Caco-2 (cell line): ENCODE measurements at regions not wholly inside any gene's neighbourhood (a gene's known extent, or its start where the extent isn't known, plus 50 kb on each side); places are given as distances from the start of the nearest gene placed in this dataset.

ENCODE experiments used
- BruUV-seq: library from RNA; stranded (reverse); fragments of 400-500 nt; replicated peaks from 2 replicates; lab custom pipeline; 2021; lab: Mats Ljungman, UMichigan
- CTCF ChIA-PET: fragments of 300-600 bp; sonication (Branson Sonifier 250); formaldehyde crosslinking; loops from one replicate; lab custom pipeline; 2022; ENCODE audit warnings: antibody characterized with exemption; lab: Charles Lee
- POLR2A ChIA-PET: fragments of 300-600 bp; sonication (Branson Sonifier 250); formaldehyde crosslinking; loops from one replicate; lab custom pipeline; 2022; ENCODE audit warnings: antibody characterized with exemption; lab: Charles Lee
- DNase-seq, 2 experiments: peaks; one replicate each; pipeline versions ENCODE4 v3.0.0 to v3.0.0-alpha.2; 2020 to 2022
- H3K27me3 ChIP-seq: replicated peaks from 2 replicates; pipeline ENCODE4 v1.6.0; 2011; ENCODE audit warnings: low read length; ENCODE audit not compliant: control insufficient read depth, insufficient read depth
- H3K36me3 ChIP-seq: 2 replicates; pipeline ENCODE4 v1.5.1; 2011; ENCODE audit warnings: low read length; ENCODE audit not compliant: control insufficient read depth, insufficient read depth
- H3K4me1 ChIP-seq: fragments of 250-450 bp; sonication (Bioruptor Pico); 2 replicates; pipeline ENCODE4 v1.5.1; 2020; ENCODE audit warnings: mild to moderate bottlenecking
- H3K4me3 ChIP-seq: 2 replicates; pipeline ENCODE4 v1.5.1; 2011; ENCODE audit warnings: low read depth, mild to moderate bottlenecking, control low read depth, low read length
- H3K9me3 ChIP-seq: fragments of 250-450 bp; sonication (Bioruptor Pico); 2 replicates; pipeline ENCODE4 v1.5.1; 2020; ENCODE audit warnings: mild to moderate bottlenecking, moderate library complexity
- H3K27ac Mint-ChIP-seq: one replicate; pipeline ENCODE4 v1.8.0; 2022; ENCODE audit warnings: mixed read lengths; ENCODE audit not compliant: unreplicated experiment
- H3K27me3 Mint-ChIP-seq: one replicate; pipeline ENCODE4 v1.8.0; 2022; ENCODE audit warnings: mixed read lengths; ENCODE audit not compliant: insufficient read depth, unreplicated experiment
- H3K36me3 Mint-ChIP-seq: one replicate; pipeline ENCODE4 v1.8.0; 2022; ENCODE audit warnings: mild to moderate bottlenecking, mixed read lengths; ENCODE audit not compliant: insufficient read depth, unreplicated experiment
- H3K4me1 Mint-ChIP-seq: one replicate; pipeline ENCODE4 v1.8.0; 2022; ENCODE audit warnings: low read depth, mixed read lengths; ENCODE audit not compliant: unreplicated experiment
- H3K4me3 Mint-ChIP-seq: one replicate; pipeline ENCODE4 v1.8.0; 2022; ENCODE audit warnings: mild to moderate bottlenecking, moderate library complexity, mixed read lengths; ENCODE audit not compliant: unreplicated experiment
- H3K9me3 Mint-ChIP-seq: one replicate; pipeline ENCODE4 v1.8.0; 2022; ENCODE audit warnings: mixed read lengths; ENCODE audit not compliant: unreplicated experiment
- intact Hi-C: fragments of 100-400 bp; cut with micrococcal nuclease; formaldehyde crosslinking; loops from one replicate; pipeline ENCODE4 v1.10.0; 2022; ENCODE audit not compliant: unreplicated experiment
- TF ChIP-seq, protein P1 (sequence below), 2 experiments: fragments of 200-600 bp in 1 of 2; IDR thresholded peaks; 1 replicate in 1 of 2; 2 replicates in 1 of 2; pipeline versions ENCODE4 v1.5.1 to v1.8.0; 2011 to 2022; ENCODE audit warnings: antibody characterized with exemption in 1 of 2, control low read depth in 1 of 2, inconsistent platforms in 1 of 2, low read depth in 1 of 2, low read length in 1 of 2, mild to moderate bottlenecking in 1 of 2, moderate library complexity in 1 of 2; ENCODE audit not compliant: insufficient read depth in 1 of 2, severe bottlenecking in 1 of 2, unreplicated experiment in 1 of 2

DNA sequence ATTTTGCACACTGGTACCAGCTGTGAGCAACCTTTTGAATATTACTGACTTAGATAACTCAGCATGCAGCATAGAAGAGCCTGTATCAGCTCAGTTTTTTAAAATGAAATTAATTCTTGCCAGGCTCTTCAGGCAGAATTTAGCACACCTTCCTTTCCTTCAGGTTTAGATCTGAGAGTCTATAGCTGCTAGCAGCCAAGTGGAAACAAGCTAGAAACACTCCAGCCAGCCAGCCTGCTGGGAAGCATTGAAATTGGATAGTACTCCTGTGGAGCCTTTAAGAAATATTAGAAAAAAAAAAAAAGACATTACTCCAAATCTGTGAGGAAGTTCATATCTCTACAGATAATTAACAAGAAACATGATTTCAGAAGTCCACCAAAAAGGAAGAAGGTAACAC is 812.2 kb downstream of the DTWD2 start:
- Mint-ChIP-seq H3K36me3 (no peaks in the 10 kb centered on the region), H3K9me3 (no peaks in the 10 kb centered on the region), H3K27ac (no peak overlapping the region), H3K27me3 (peaks cover 2% of the 10 kb centered on the region), H3K4me1 (no peaks in the 10 kb centered on the region), H3K4me3 (no peak overlapping the region)
- no TSS peak for BruUV-seq
- CTCF ChIA-PET: no interaction called here
- no peak for DNase-seq
- H3K9me3 ChIP-seq: no peaks in the 10 kb centered on the region
- intact Hi-C loops: no loop called here
- no peaks in the 10 kb centered on the region for H3K4me1 ChIP-seq
- H3K36me3 ChIP-seq: no peaks in the 10 kb centered on the region
- no peak overlapping the region for H3K4me3 ChIP-seq
- H3K27me3 ChIP-seq: no peaks in the 10 kb centered on the region
- POLR2A ChIA-PET: no interaction called here
- TF ChIP-seq, protein P1, sequence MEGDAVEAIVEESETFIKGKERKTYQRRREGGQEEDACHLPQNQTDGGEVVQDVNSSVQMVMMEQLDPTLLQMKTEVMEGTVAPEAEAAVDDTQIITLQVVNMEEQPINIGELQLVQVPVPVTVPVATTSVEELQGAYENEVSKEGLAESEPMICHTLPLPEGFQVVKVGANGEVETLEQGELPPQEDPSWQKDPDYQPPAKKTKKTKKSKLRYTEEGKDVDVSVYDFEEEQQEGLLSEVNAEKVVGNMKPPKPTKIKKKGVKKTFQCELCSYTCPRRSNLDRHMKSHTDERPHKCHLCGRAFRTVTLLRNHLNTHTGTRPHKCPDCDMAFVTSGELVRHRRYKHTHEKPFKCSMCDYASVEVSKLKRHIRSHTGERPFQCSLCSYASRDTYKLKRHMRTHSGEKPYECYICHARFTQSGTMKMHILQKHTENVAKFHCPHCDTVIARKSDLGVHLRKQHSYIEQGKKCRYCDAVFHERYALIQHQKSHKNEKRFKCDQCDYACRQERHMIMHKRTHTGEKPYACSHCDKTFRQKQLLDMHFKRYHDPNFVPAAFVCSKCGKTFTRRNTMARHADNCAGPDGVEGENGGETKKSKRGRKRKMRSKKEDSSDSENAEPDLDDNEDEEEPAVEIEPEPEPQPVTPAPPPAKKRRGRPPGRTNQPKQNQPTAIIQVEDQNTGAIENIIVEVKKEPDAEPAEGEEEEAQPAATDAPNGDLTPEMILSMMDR (IDR thresholded peaks at IDR 0.05; ENCODE audit: insufficient read depth in 1 of 2, low read depth in 1 of 2, low read length in 1 of 2, severe bottlenecking in 1 of 2, unreplicated experiment in 1 of 2): no peak

DNA sequence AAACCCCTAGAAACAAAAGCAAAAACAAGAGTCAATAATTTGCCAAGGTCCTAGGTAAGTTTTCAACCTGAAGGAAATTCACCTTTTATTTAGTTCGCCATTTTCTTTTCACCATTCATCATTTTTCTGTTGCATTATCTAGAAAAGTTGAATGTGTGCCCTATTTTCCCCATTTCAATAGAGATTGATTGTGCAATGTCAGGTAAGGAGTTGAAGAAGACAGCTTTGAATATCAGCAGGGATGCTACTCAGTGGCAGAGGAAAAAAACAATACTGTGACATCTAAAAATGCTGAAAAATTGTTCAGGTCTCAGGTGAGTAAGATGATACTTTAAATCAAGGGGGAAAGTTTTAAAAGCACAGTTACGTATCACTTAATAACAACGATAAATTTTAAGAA is 813.7 kb downstream of the DTWD2 start:
- Mint-ChIP-seq H3K9me3 (no peaks in the 10 kb centered on the region), H3K27me3 (peaks cover 2% of the 10 kb centered on the region), H3K4me3 (no peak overlapping the region), H3K4me1 (no peaks in the 10 kb centered on the region), H3K36me3 (no peaks in the 10 kb centered on the region), H3K27ac (no peak overlapping the region)
- CTCF ChIA-PET: no interaction called here
- DNase-seq: no peak
- TF ChIP-seq, protein P1 (IDR thresholded peaks at IDR 0.05; ENCODE audit: insufficient read depth in 1 of 2, low read depth in 1 of 2, low read length in 1 of 2, severe bottlenecking in 1 of 2, unreplicated experiment in 1 of 2): no peak
- no peaks in the 10 kb centered on the region for H3K9me3 ChIP-seq
- H3K27me3 ChIP-seq: no peaks in the 10 kb centered on the region
- no peaks in the 10 kb centered on the region for H3K36me3 ChIP-seq
- intact Hi-C loops: no loop called here
- POLR2A ChIA-PET: no interaction called here
- H3K4me3 ChIP-seq: no peak overlapping the region
- no TSS peak for BruUV-seq
- H3K4me1 ChIP-seq: no peaks in the 10 kb centered on the region

DNA sequence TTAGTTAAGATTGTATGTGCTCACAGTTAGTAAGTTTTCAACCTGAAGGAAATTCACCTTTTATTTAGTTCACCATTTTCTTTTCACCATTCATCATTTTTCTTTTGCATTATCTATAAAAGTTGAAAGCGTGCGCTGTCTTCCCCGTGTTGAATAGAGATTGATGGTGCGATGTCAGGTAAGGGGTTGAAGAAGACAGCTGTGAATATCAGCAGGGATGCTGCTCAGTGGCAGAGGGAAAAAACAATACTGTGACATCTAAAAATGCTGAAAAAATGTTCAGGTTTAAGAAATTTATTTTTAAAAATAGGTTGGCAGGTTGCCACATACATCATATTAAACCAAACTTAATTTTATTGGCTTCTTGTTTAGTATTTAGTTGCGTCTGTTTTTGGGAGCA is 815.0 kb downstream of the DTWD2 start:
- H3K36me3 Mint-ChIP-seq: no peaks in the 10 kb centered on the region

More for the DNA sequence above, 815.0 kb downstream of the DTWD2 start:
- no peaks in the 10 kb centered on the region for H3K27me3 ChIP-seq
- ChIA-PET CTCF (no interaction called here), POLR2A (no interaction called here)
- Mint-ChIP-seq H3K27ac (no peak overlapping the region), H3K9me3 (no peaks in the 10 kb centered on the region), H3K27me3 (peaks cover 2% of the 10 kb centered on the region), H3K4me1 (no peaks in the 10 kb centered on the region), H3K4me3 (no peak overlapping the region)
- TF ChIP-seq, protein P1 (IDR thresholded peaks at IDR 0.05; ENCODE audit: insufficient read depth in 1 of 2, low read depth in 1 of 2, low read length in 1 of 2, severe bottlenecking in 1 of 2, unreplicated experiment in 1 of 2): no peak
- H3K4me3 ChIP-seq: no peak overlapping the region
- H3K9me3 ChIP-seq: no peaks in the 10 kb centered on the region
- intact Hi-C loops: no loop called here
- no peaks in the 10 kb centered on the region for H3K36me3 ChIP-seq
- H3K4me1 ChIP-seq: no peaks in the 10 kb centered on the region
- no peak for DNase-seq
- no TSS peak for BruUV-seq
